Ishikawa (cell line): ENCODE measurements at regions not wholly inside any gene's neighbourhood (a gene's known extent, or its start where the extent isn't known, plus 50 kb on each side); places are given as distances from the start of the nearest gene placed in this dataset.

Experiments used
- CEBPB ChIP-seq: IDR thresholded peaks from 2 replicates; pipeline ENCODE4 v1.6.1; 2012
- CREB1 ChIP-seq: IDR thresholded peaks from 2 replicates; pipeline ENCODE4 v1.6.1; 2012; ENCODE audit warnings: low read depth
- EGR1 ChIP-seq: IDR thresholded peaks from 2 replicates; pipeline ENCODE4 v1.6.1; 2012
- EP300 ChIP-seq: IDR thresholded peaks from 2 replicates; pipeline ENCODE4 v1.6.1; 2012; ENCODE audit warnings: borderline replicate concordance
- FOXM1 ChIP-seq: IDR thresholded peaks from 2 replicates; pipeline ENCODE4 v1.6.1; 2012; ENCODE audit warnings: low read depth, borderline replicate concordance
- MAX ChIP-seq: IDR thresholded peaks from 2 replicates; pipeline ENCODE4 v1.6.1; 2012
- NFIC ChIP-seq: IDR thresholded peaks from 2 replicates; pipeline ENCODE4 v1.6.1; 2012
- RAD21 ChIP-seq: IDR thresholded peaks from 2 replicates; pipeline ENCODE4 v1.6.1; 2012; ENCODE audit warnings: low read depth
- REST ChIP-seq: IDR thresholded peaks from 2 replicates; pipeline ENCODE4 v1.6.1; 2012; ENCODE audit warnings: low read depth, mild to moderate bottlenecking
- TAF1 ChIP-seq: IDR thresholded peaks from 2 replicates; pipeline ENCODE4 v1.6.1; 2012; ENCODE audit warnings: low read depth, mild to moderate bottlenecking
- TCF12 ChIP-seq: IDR thresholded peaks from 2 replicates; pipeline ENCODE4 v1.6.1; 2012; ENCODE audit warnings: low read depth
- TEAD4 ChIP-seq: IDR thresholded peaks from 2 replicates; pipeline ENCODE4 v1.6.1; 2012
- USF1 ChIP-seq: IDR thresholded peaks from 2 replicates; pipeline ENCODE4 v1.6.1; 2012
- YY1 ChIP-seq: IDR thresholded peaks from 2 replicates; pipeline ENCODE4 v1.6.1; 2012; ENCODE audit warnings: low read depth
- ZBTB7A ChIP-seq: IDR thresholded peaks from 2 replicates; pipeline ENCODE4 v1.6.1; 2012; ENCODE audit warnings: low read depth

GRCh38 chr3:75049533-75049932 is 435.1 kb upstream of the CNTN3 start:
- TF ChIP-seq MAX (no peak), REST (no peak), EP300 (no peak), TAF1 (no peak), YY1 (no peak), TCF12 (no peak), NFIC (no peak), RAD21 (no peak), CREB1 (no peak), EGR1 (no peak), TEAD4 (no peak), ZBTB7A (no peak), CEBPB (no peak), USF1 (no peak)

- TF ChIP-seq TCF12 = no peak
- no peak for TF ChIP-seq REST
- TF ChIP-seq RAD21 = no peak
- TF ChIP-seq FOXM1 = no peak
- TF ChIP-seq ZBTB7A = no peak
- TF ChIP-seq MAX = no peak
- no peak for TF ChIP-seq EP300
- no peak for TF ChIP-seq NFIC
Observed at GRCh38 chr3:75059120-75059519, 444.7 kb upstream of the CNTN3 start.

- no peak for TF ChIP-seq TEAD4
- TF ChIP-seq RAD21 = no peak
- TF ChIP-seq USF1 = no peak
- no peak for TF ChIP-seq EP300
- no peak for TF ChIP-seq NFIC
- TF ChIP-seq TAF1 = no peak
- TF ChIP-seq MAX = no peak
- no peak for TF ChIP-seq CEBPB
- TF ChIP-seq FOXM1 = no peak
- no peak for TF ChIP-seq CREB1
- no peak for TF ChIP-seq REST
- TF ChIP-seq TCF12 = no peak
- no peak for TF ChIP-seq YY1
- TF ChIP-seq EGR1 = no peak
- no peak for TF ChIP-seq ZBTB7A
Observed at GRCh38 chr3:75061806-75062205, 447.3 kb upstream of the CNTN3 start.

- TF ChIP-seq MAX = no peak
Observed at GRCh38 chr3:75075158-75075557, 460.7 kb upstream of the CNTN3 start.

- TF ChIP-seq EP300 (no peak), TEAD4 (no peak), EGR1 (no peak), USF1 (no peak), NFIC (no peak), YY1 (no peak), REST (no peak), FOXM1 (no peak), RAD21 (no peak), TAF1 (no peak), ZBTB7A (no peak), CREB1 (no peak), CEBPB (no peak), MAX (no peak), TCF12 (no peak)
Observed at GRCh38 chr3:75076481-75076880, 462.0 kb upstream of the CNTN3 start.
